K562 (cell line): ENCODE measurements at regions not wholly inside any gene's neighbourhood (a gene's known extent, or its start where the extent isn't known, plus 50 kb on each side); places are given as distances from the start of the nearest gene placed in this dataset.
A peak's percentile ranks its signal among the peaks of the same experiment; 100 is the strongest.

Source experiments
- ETV1 ChIP-seq: fragments of 450-650 bp; conservative IDR thresholded peaks from 2 replicates; pipeline ENCODE4 v1.6.1; 2016; ENCODE audit warnings: missing genetic modification characterization, control low read depth, low read depth, missing compliant biosample characterization
- ID3 ChIP-seq, 2 experiments: fragments of 250-450 bp in 1 of 2; fragments of 450-650 bp in 1 of 2; sonication (Bioruptor Pico) in 1 of 2; IDR thresholded peaks; 2 replicates each; pipeline versions ENCODE4 v1.6.1 to v1.8.0; 2016 to 2021; ENCODE audit warnings: mild to moderate bottlenecking in 2 of 2, moderate library complexity in 2 of 2, missing compliant biosample characterization in 1 of 2, missing genetic modification characterization in 1 of 2
- IFI16 ChIP-seq: fragments of 250-450 bp; sonication (Bioruptor Pico); IDR thresholded peaks from 2 replicates; pipeline ENCODE4 v2.1.2; 2022; ENCODE audit warnings: mild to moderate bottlenecking, inconsistent platforms
- KHSRP ChIP-seq: fragments of 450-650 bp; IDR thresholded peaks from 2 replicates; pipeline ENCODE4 v1.6.1; 2017
- MTF1 ChIP-seq: fragments of 250-450 bp; sonication (Bioruptor Pico); IDR thresholded peaks from 2 replicates; pipeline ENCODE4 v1.9.0; 2021; ENCODE audit warnings: moderate library complexity, mild to moderate bottlenecking, inconsistent platforms, borderline replicate concordance
- POLR2G ChIP-seq: fragments of 200-400 bp; formaldehyde crosslinking; IDR thresholded peaks from 2 replicates; pipeline ENCODE4 v1.6.1; 2017; ENCODE audit warnings: low read depth, mild to moderate bottlenecking, antibody characterized with exemption, low read length, moderate library complexity
- PYGO2 ChIP-seq: fragments of 450-650 bp; IDR thresholded peaks from 2 replicates; pipeline ENCODE4 v1.6.1; 2016; ENCODE audit warnings: mild to moderate bottlenecking, missing genetic modification characterization, moderate library complexity, missing compliant biosample characterization
- RBM22 ChIP-seq: fragments of 200-400 bp; formaldehyde crosslinking; IDR thresholded peaks from 2 replicates; pipeline ENCODE4 v1.6.1; 2018; ENCODE audit warnings: low read length, low read depth; ENCODE audit not compliant: poor library complexity, severe bottlenecking
- TCF7L2 ChIP-seq: fragments of 150-350 bp; IDR thresholded peaks from 2 replicates; pipeline ENCODE4 v1.6.1; 2016; ENCODE audit warnings: low read depth, mild to moderate bottlenecking, low read length, moderate library complexity
- XRCC4 ChIP-seq: IDR thresholded peaks from one replicate; pipeline ENCODE4 v1.6.1; 2011; ENCODE audit not compliant: insufficient read depth, insufficient read length; ENCODE audit errors: extremely low read depth
- ZBED1 ChIP-seq: IDR thresholded peaks from 2 replicates; pipeline ENCODE4 v1.6.1; 2014
- ZEB2 ChIP-seq: fragments of 450-650 bp; IDR thresholded peaks from 2 replicates; pipeline ENCODE4 v1.6.1; 2016
- ZKSCAN8 ChIP-seq: fragments of 200-800 bp; sonication (Bioruptor generic); IDR thresholded peaks from 2 replicates; pipeline ENCODE4 v1.6.1; 2016; ENCODE audit warnings: missing genetic modification characterization, missing compliant biosample characterization
- ZNF217 ChIP-seq: sonication (generic); formaldehyde crosslinking; IDR thresholded peaks from 2 replicates; pipeline ENCODE4 v1.8.0; 2022; ENCODE audit warnings: mild to moderate bottlenecking, missing genetic modification reagents
- ZNF253 ChIP-seq: fragments of 250-450 bp; sonication (Bioruptor Pico); conservative IDR thresholded peaks from 2 replicates; pipeline ENCODE4 v1.6.1; 2021; ENCODE audit warnings: mild to moderate bottlenecking
- ZNF282 ChIP-seq: sonication (generic); formaldehyde crosslinking; IDR thresholded peaks from 2 replicates; pipeline ENCODE4 v1.8.1; 2023; ENCODE audit warnings: missing genetic modification reagents
- ZNF324 ChIP-seq: fragments of 250-450 bp; sonication (Bioruptor Pico); IDR thresholded peaks from 2 replicates; pipeline ENCODE4 v1.4.0; 2020; ENCODE audit warnings: mild to moderate bottlenecking
- ZNF407 ChIP-seq: fragments of 450-650 bp; IDR thresholded peaks from 2 replicates; pipeline ENCODE4 v1.6.1; 2016; ENCODE audit warnings: low read depth
- ZNF655 ChIP-seq: fragments of 250-450 bp; sonication (Bioruptor Pico); IDR thresholded peaks from 2 replicates; pipeline ENCODE4 v1.5.0; 2021

- no peak for TF ChIP-seq ZNF407
- no peak for TF ChIP-seq KHSRP
- no peak for TF ChIP-seq ZNF253 (CRISPR knock-in tag)
- no peak for TF ChIP-seq ZNF282 (CRISPR knock-in tag)
- TF ChIP-seq RBM22 = no peak
- no peak for TF ChIP-seq TCF7L2
- no peak for TF ChIP-seq ZNF655
- TF ChIP-seq ZNF217 (CRISPR knock-in tag) = no peak
- no peak for TF ChIP-seq ZEB2
- TF ChIP-seq ZBED1 = no peak
- TF ChIP-seq ID3 (CRISPR knock-in tag; IDR thresholded peaks at IDR 0.05) = no peak
- peak; percentile 50; the same call in 1 of the 2 replicates for TF ChIP-seq ID3 (tag; IDR thresholded peaks at IDR 0.05)
- peak; percentile 61 for TF ChIP-seq POLR2G
- no peak for TF ChIP-seq MTF1 (CRISPR knock-in tag)
- no peak for TF ChIP-seq ZNF324 (CRISPR knock-in tag)
- no peak for TF ChIP-seq PYGO2 (tag)
- TF ChIP-seq ETV1 (tag) = 0 out of 2 replicates have a peak, but pooled peaks have one; percentile 22
- TF ChIP-seq ZKSCAN8 (CRISPR knock-in tag) = no peak
- TF ChIP-seq IFI16 = no peak
- no peak for TF ChIP-seq XRCC4
These were observed 69.8 kb upstream of the PRSS16 start (continued) for GRCh38 chr6:27177485-27178406.
